HL-60 (cell line): ENCODE measurements at regions not wholly inside any gene's neighbourhood (a gene's known extent, or its start where the extent isn't known, plus 50 kb on each side); places are given as distances from the start of the nearest gene placed in this dataset.
"Not testable (repeated sequence)": the region's sequence is repeated elsewhere in the genome, so short reads cannot be mapped to it uniquely, and the experiment has no call there.

Source experiments
- DNase-seq, 2 experiments: peaks; one replicate each; pipeline ENCODE4 v3.0.0-alpha.2; 2010 to 2020; ENCODE audit warnings: low read depth in 1 of 2, low spot score in 1 of 2
- H3K27ac ChIP-seq: fragments of 250-450 bp; sonication (Bioruptor Pico); replicated peaks from 2 replicates; pipeline ENCODE4 v1.5.1; 2020; ENCODE audit warnings: mild to moderate bottlenecking, moderate library complexity
- H3K27me3 ChIP-seq: fragments of 250-450 bp; sonication (Bioruptor Pico); 2 replicates; pipeline ENCODE4 v1.5.1; 2021; ENCODE audit warnings: mild to moderate bottlenecking, moderate library complexity; ENCODE audit not compliant: insufficient read depth, poor library complexity, severe bottlenecking
- H3K4me3 ChIP-seq: replicated peaks from 2 replicates; pipeline ENCODE4 v1.5.1; 2011; ENCODE audit warnings: mild to moderate bottlenecking, control low read depth, low read length; ENCODE audit not compliant: insufficient read depth
- CTCF ChIP-seq: IDR thresholded peaks from one replicate; pipeline ENCODE4 v1.5.1; 2011; ENCODE audit warnings: low read length, control low read depth, inconsistent platforms; ENCODE audit not compliant: insufficient read depth
- GABPA ChIP-seq: IDR thresholded peaks from 2 replicates; pipeline ENCODE4 v1.6.1; 2012; ENCODE audit warnings: low read depth
- POLR2AphosphoS5 ChIP-seq: IDR thresholded peaks from 2 replicates; pipeline ENCODE4 v1.6.1; 2012; ENCODE audit warnings: low read depth
- REST ChIP-seq: IDR thresholded peaks from 2 replicates; pipeline ENCODE4 v1.6.1; 2012; ENCODE audit warnings: low read depth; ENCODE audit not compliant: insufficient replicate concordance
- SPI1 ChIP-seq: IDR thresholded peaks from 2 replicates; pipeline ENCODE4 v1.6.1; 2012; ENCODE audit warnings: low read depth, mild to moderate bottlenecking, borderline replicate concordance

- TF ChIP-seq CTCF (no peak), SPI1 (no peak)
- Histone ChIP-seq H3K27ac (no peak overlapping the region), H3K27me3 (no peaks in the 10 kb centered on the region), H3K4me3 (no peak overlapping the region)
- DNase-seq = no peak
These were observed 154.2 kb upstream of the PRDX4 start for GRCh38 chrX:23513121-23513520.

- Histone ChIP-seq H3K27me3 (no peaks in the 10 kb centered on the region), H3K27ac (no peak overlapping the region), H3K4me3 (no peak overlapping the region)
- DNase-seq = no peak
- TF ChIP-seq SPI1 = no peak
- TF ChIP-seq CTCF = no peak
- no peak for TF ChIP-seq REST
- no peak for TF ChIP-seq POLR2AphosphoS5
- no peak for TF ChIP-seq GABPA
These were observed 153.2 kb upstream of the PRDX4 start for GRCh38 chrX:23514082-23514481.

GRCh38 chrX:23515028-23515427 is 152.3 kb upstream of the PRDX4 start:
- DNase-seq = no peak
- Histone ChIP-seq H3K4me3 (no peak overlapping the region), H3K27me3 (no peaks in the 10 kb centered on the region), H3K27ac (no peak overlapping the region)
- TF ChIP-seq REST (no peak), GABPA (no peak), CTCF (no peak), SPI1 (no peak), POLR2AphosphoS5 (no peak)

DNA sequence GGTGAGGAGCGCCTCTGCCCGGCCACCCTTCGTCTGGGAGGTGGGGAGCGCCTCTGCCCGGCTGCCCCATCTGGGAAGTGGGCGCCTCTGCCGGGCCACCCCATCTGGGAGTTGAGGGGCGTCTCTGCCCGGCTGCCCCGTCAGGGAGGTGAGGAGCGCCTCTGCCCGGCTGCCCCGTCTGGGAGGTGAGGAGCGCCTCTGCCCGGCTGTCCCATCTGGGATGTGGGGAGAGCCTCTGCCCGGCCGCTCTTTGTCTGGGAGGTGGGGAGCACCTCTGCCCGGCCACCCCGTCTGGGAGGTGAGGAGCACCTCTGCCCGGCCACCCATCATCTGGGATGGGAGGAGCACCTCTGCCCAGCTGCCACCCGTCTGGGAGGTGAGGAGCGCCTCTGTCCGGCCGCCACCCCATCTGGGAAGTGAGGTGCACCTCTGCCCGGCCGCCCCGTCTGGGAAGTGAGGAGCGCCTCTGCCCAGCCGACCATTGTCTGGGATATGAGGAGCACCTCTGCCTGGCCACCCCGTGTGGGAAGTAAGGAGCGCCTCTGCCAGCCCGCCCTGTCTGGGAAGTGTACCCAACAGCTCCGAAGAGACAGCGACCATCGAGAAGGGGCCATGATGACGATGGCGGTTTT is 144.2 kb upstream of the PRDX4 start:
- not testable (repeated sequence) for H3K4me3 ChIP-seq, H3K27me3 ChIP-seq, DNase-seq, H3K27ac ChIP-seq
